Osteoblast (primary cell): ENCODE measurements at regions not wholly inside any gene's neighbourhood (a gene's known extent, or its start where the extent isn't known, plus 50 kb on each side); places are given as distances from the start of the nearest gene placed in this dataset.

Source experiments
- DNase-seq: peaks from one replicate; pipeline ENCODE4 v3.0.0; 2011; ENCODE audit warnings: low spot score, mixed read lengths; ENCODE audit not compliant: insufficient read length; ENCODE audit errors: missing footprints
- H2AFZ ChIP-seq: 2 replicates; pipeline ENCODE4 v1.6.0; 2011; ENCODE audit warnings: mild to moderate bottlenecking, low read length
- H3K27ac ChIP-seq: 2 replicates; pipeline ENCODE4 v1.5.1; 2011; ENCODE audit warnings: mild to moderate bottlenecking, low read depth, low read length, moderate library complexity
- H3K27me3 ChIP-seq: 2 replicates; pipeline ENCODE4 v1.6.0; 2012; ENCODE audit warnings: mild to moderate bottlenecking, control low read depth, inconsistent platforms, low read length, moderate library complexity; ENCODE audit not compliant: insufficient read depth
- H3K36me3 ChIP-seq: 2 replicates; pipeline ENCODE4 v1.5.1; 2011; ENCODE audit warnings: mild to moderate bottlenecking, low read length, control low read depth, moderate library complexity; ENCODE audit not compliant: insufficient read depth
- H3K4me1 ChIP-seq: 2 replicates; pipeline ENCODE4 v1.5.1; 2011; ENCODE audit warnings: mild to moderate bottlenecking, low read length, control low read depth, moderate library complexity; ENCODE audit not compliant: insufficient read depth
- H3K4me2 ChIP-seq: 2 replicates; pipeline ENCODE4 v1.6.0; 2011; ENCODE audit warnings: mild to moderate bottlenecking, low read length; ENCODE audit not compliant: insufficient read depth
- H3K4me3 ChIP-seq: fragments of 200-600 bp; sonication (generic); 3 replicates; pipeline ENCODE4 v1.5.1; 2012; ENCODE audit warnings: mild to moderate bottlenecking, low read length, inconsistent platforms; ENCODE audit not compliant: insufficient read depth
- H3K79me2 ChIP-seq: 2 replicates; pipeline ENCODE4 v1.6.0; 2012; ENCODE audit warnings: mild to moderate bottlenecking, low read length, control low read depth, inconsistent platforms; ENCODE audit not compliant: insufficient read depth
- H3K9me3 ChIP-seq: 2 replicates; pipeline ENCODE4 v1.5.1; 2011; ENCODE audit warnings: low read depth, low read length, control low read depth
- H4K20me1 ChIP-seq: 2 replicates; pipeline ENCODE4 v1.6.0; 2012; ENCODE audit warnings: mild to moderate bottlenecking, low read length, control low read depth; ENCODE audit not compliant: insufficient read depth
- TF ChIP-seq, protein P1 (sequence below): IDR thresholded peaks from 2 replicates; pipeline ENCODE4 v1.5.1; 2011; ENCODE audit warnings: mild to moderate bottlenecking, low read depth, low read length, moderate library complexity; ENCODE audit errors: extremely low read depth

GRCh38 chr20:22418738-22419137, 165.6 kb downstream of the FOXA2 start:
- no peak overlapping the region for H3K4me3 ChIP-seq
- no peaks in the 10 kb centered on the region for H3K79me2 ChIP-seq
- no peak for DNase-seq
- TF ChIP-seq, protein P1, sequence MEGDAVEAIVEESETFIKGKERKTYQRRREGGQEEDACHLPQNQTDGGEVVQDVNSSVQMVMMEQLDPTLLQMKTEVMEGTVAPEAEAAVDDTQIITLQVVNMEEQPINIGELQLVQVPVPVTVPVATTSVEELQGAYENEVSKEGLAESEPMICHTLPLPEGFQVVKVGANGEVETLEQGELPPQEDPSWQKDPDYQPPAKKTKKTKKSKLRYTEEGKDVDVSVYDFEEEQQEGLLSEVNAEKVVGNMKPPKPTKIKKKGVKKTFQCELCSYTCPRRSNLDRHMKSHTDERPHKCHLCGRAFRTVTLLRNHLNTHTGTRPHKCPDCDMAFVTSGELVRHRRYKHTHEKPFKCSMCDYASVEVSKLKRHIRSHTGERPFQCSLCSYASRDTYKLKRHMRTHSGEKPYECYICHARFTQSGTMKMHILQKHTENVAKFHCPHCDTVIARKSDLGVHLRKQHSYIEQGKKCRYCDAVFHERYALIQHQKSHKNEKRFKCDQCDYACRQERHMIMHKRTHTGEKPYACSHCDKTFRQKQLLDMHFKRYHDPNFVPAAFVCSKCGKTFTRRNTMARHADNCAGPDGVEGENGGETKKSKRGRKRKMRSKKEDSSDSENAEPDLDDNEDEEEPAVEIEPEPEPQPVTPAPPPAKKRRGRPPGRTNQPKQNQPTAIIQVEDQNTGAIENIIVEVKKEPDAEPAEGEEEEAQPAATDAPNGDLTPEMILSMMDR, result no peak
- H3K36me3 ChIP-seq, result no peaks in the 10 kb centered on the region
- H3K4me1 ChIP-seq, result no peaks in the 10 kb centered on the region
- H4K20me1 ChIP-seq, result no peaks in the 10 kb centered on the region
- no peaks in the 10 kb centered on the region for H3K27me3 ChIP-seq
- H3K9me3 ChIP-seq, result no peaks in the 10 kb centered on the region
- H3K4me2 ChIP-seq, result no peak overlapping the region
- no peak overlapping the region for H2AFZ ChIP-seq
- H3K27ac ChIP-seq, result no peak overlapping the region

- no peaks in the 10 kb centered on the region for H3K36me3 ChIP-seq
- H3K79me2 ChIP-seq, result no peaks in the 10 kb centered on the region
- H3K4me3 ChIP-seq, result no peak overlapping the region
- TF ChIP-seq, protein P1, result no peak
- H3K27ac ChIP-seq, result no peak overlapping the region
- no peak for DNase-seq
- no peak overlapping the region for H3K4me2 ChIP-seq
- no peaks in the 10 kb centered on the region for H3K4me1 ChIP-seq
- H4K20me1 ChIP-seq, result no peaks in the 10 kb centered on the region
- peaks cover 3% of the 10 kb centered on the region for H3K9me3 ChIP-seq
- no peak overlapping the region for H2AFZ ChIP-seq
- H3K27me3 ChIP-seq, result no peaks in the 10 kb centered on the region
These were observed 170.0 kb downstream of the FOXA2 start for GRCh38 chr20:22414305-22414742.

GRCh38 chr20:22412977-22413868, 171.1 kb downstream of the FOXA2 start:
- TF ChIP-seq, protein P1, result no peak
- H3K27ac ChIP-seq, result no peak overlapping the region

GRCh38 chr20:22411627-22412450, 172.5 kb downstream of the FOXA2 start:
- Histone ChIP-seq H3K27me3 (no peaks in the 10 kb centered on the region), H3K4me1 (no peaks in the 10 kb centered on the region), H3K4me3 (no peak overlapping the region), H4K20me1 (no peaks in the 10 kb centered on the region), H3K36me3 (no peaks in the 10 kb centered on the region), H3K79me2 (no peaks in the 10 kb centered on the region), H3K9me3 (peaks cover 3% of the 10 kb centered on the region), H3K27ac (no peak overlapping the region), H2AFZ (no peak overlapping the region), H3K4me2 (no peak overlapping the region)
- no peak for DNase-seq
- TF ChIP-seq, protein P1, result no peak

More at GRCh38 chr20:22412977-22413868, 171.1 kb downstream of the FOXA2 start:
- no peaks in the 10 kb centered on the region for H4K20me1 ChIP-seq
- H2AFZ ChIP-seq, result no peak overlapping the region
- peaks cover 3% of the 10 kb centered on the region for H3K9me3 ChIP-seq
- no peak overlapping the region for H3K4me3 ChIP-seq
- no peaks in the 10 kb centered on the region for H3K4me1 ChIP-seq
- no peaks in the 10 kb centered on the region for H3K27me3 ChIP-seq
- no peak for DNase-seq
- H3K4me2 ChIP-seq, result no peak overlapping the region
- no peaks in the 10 kb centered on the region for H3K79me2 ChIP-seq
- H3K36me3 ChIP-seq, result no peaks in the 10 kb centered on the region
